Urothelium cell line (cell line): ENCODE measurements at regions not wholly inside any gene's neighbourhood (a gene's known extent, or its start where the extent isn't known, plus 50 kb on each side); places are given as distances from the start of the nearest gene placed in this dataset.

ENCODE experiments used
- DNase-seq: peaks from one replicate; pipeline ENCODE4 v3.0.0; 2011; ENCODE audit warnings: low spot score, mixed read lengths
- FAIRE-seq: peaks from 2 replicates; lab custom pipeline; 2011; peaks lifted over from hg19 to GRCh38; lab: Jason Lieb, UNC

DNA sequence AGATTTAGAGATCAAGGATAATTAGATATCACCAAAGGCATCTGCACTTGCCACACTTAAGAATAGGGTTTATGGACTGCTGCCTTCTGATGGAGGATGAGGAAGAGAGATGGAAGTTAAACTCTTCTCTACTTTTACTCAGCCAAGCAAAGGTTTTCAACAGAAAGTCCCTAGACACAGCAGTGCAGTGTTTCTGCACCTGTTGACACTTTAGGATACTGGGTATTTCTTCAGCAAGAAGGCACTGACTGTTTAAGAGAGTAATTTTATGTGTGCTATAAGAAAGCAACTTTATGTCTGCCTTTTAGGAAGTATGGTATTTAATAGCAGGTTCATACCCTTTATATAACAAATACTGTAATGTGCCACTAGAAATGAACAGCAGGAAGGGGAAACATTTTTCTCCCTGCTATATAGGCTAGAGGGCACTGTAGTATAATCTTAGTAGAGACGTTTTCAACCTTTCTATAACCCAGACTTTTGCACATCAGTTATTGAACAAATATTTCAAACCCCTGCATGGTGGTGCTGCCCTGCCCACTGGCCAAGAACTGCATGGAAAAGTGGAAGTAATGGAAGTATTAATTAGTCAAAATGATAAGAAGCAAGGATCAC, 225.0 kb upstream of the GRIP1 start:
- no peak for FAIRE-seq
- no peak for DNase-seq

DNA sequence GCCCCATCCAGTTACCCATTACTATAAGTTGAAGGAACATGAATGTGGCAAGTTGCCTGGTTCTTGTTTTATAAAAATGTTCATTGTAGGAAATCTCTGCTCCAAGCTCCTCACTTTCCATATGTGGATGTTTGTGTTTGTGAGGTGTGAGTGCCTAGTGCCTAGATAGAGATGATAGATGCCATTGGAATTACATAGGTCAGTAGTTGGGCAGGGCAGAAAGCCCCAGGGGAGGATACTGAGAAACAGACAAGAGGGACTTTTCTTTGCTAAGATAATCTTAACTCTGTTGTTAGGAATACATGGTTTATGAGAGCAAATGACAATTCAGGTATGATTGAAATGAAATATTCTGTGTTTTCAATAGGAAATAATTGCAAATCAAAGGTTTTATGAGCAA, 226.3 kb upstream of the GRIP1 start:
- FAIRE-seq (no peak), DNase-seq (no peak)

DNA sequence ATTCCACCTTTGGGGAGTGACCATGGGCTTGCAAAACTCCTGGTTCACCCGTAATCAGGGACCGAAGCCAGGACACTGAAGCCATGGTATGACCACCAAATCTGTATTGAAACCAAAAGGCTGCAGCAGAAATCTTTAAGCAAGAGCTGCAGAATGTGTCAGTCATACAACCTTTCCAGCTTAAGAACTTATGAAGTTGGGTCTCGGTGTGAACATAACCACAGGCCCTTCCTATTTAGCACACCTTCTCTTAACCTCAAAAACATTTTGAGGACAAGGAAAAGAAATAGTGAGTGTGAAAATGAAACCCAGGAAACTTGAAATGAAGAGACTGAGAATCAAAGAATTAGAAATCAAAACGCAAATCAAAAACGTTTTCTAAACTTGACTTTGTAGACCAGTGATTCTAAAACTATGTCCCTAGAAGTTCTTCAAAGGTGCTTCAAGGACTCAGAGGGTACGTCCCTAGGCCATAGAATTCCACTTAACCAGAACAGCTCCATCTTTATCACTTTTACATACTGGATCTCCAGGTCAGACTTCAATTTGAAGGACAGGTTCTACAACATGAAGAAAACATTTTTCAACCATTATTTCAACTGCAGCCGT, 231.6 kb upstream of the GRIP1 start:
- no peak for DNase-seq
- FAIRE-seq = no peak

DNA sequence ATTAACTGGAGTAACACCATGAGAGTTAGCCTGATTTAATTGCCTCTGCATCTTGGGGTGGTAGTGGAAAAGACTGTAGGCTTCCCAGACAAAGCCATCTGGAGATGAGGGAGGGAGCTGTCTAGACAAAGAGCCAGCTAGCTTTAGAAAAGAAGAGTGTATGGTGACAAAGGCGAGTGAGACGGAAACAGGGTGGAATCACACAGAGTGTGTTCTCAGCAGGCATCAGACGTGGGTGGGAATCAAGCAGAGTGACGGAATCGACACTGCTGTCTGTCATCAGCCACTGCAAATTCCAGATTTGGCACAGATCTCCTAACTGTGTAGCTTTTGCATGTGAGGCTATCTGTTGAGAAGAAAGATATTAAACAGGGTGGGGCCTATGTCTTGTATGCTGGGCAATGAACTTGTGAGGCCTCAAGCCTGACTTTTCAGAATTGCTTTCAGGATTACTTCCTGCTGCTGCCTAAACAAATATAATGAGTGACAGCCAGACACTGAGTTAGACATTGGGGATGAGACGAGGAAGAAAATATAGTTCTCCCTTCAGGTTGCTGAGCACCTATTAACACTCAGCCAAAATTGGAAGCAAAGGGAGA, 236.5 kb upstream of the GRIP1 start:
- DNase-seq = no peak

DNA sequence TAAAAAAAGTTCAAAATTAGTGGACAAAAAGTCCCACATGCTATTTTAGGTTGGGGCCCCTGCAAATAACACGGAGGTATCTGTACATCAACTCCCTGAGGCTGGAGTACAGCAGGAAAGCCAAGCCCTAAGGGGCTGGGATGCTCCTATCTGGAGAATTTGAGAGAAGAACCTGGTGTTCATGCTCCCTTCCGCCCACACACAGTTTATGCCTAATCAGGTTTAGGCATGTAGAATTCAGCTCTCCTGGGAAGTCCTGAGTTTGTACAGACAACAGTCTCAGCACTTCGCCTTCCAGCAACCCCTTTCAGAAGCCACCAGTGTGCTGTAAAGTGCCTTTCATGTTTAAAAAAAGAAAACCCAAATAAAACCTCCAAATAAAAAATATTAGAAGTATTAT, 237.3 kb upstream of the GRIP1 start:
- no peak for FAIRE-seq
- no peak for DNase-seq

More for the DNA sequence above, 236.5 kb upstream of the GRIP1 start:
- FAIRE-seq = no peak

DNA sequence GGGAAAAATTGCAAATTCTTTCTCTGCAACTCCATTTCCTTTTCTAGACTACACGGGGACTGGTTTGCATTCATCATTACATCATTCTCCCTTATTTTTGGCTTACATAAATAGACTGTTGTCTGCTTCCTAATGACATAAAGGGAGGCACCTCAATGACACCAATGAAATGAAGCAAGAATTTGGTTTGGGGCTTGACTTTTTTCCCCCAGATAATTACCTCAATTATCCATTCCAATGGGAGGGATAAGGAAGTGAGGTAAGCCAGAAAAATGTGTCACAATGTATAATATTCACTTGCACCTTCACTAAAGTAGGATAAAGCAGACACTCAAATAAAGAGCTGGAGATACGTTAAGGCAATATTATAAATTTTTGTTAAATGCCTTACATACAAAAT, 240.6 kb upstream of the GRIP1 start:
- no peak for FAIRE-seq

DNA sequence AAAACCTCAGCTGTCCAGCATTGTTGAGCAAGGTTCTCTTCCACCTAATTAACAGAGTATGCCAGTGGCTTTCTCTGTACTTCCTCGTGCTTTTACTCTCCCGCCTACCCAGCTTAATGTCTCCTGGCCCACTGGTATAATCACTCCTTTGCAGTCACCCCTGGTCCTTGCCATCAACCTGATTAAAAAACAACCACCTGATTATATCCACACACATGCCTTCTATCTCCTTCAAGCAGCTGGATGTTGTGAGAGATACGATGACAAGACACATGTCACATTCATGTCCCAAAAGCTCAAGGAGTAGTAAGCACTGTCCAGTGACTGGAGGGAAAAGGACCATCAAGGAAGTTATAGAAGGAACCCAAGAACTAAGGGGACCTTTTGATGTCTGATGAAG, 241.3 kb upstream of the GRIP1 start:
- DNase-seq = no peak
- no peak for FAIRE-seq

More for the DNA sequence above, 240.6 kb upstream of the GRIP1 start:
- no peak for DNase-seq

DNA sequence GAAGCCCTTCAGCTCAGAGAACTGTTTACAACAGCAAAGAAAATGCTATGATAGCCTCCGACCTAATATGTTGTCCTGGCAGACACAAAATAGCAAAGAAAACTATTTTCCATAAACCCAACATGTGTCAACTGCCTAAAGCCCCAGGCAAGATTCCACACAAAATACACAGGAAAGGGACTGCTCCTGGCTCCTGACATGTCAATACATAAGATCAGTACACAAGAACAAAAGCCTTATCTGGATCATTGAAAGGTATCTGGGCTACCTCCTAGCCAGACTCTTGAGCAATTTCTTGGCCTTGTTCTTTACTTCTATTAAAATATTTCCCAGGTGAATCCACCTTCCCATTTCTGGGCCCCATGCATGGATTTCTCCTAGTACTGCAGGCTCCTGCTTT, 242.3 kb upstream of the GRIP1 start:
- DNase-seq = no peak
- no peak for FAIRE-seq

DNA sequence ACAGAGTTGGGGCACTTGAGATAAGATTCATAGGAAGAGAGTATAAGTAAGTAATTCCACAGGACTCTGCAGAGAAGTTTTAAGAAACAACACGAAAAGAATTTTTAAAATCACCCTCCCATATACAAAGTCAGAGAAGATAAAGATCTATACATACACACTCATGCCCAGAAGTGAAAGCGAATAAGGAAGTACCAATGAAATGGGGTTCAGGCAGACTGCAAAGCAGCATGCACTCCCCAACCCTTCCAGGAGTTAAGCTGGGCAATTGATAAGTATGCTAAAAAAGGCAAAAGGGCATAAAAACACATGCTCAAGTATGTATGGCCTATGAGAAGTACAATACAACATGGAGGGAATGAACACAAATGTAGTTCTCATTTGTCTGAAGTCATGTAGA, 246.2 kb upstream of the GRIP1 start:
- DNase-seq (no peak), FAIRE-seq (no peak)

DNA sequence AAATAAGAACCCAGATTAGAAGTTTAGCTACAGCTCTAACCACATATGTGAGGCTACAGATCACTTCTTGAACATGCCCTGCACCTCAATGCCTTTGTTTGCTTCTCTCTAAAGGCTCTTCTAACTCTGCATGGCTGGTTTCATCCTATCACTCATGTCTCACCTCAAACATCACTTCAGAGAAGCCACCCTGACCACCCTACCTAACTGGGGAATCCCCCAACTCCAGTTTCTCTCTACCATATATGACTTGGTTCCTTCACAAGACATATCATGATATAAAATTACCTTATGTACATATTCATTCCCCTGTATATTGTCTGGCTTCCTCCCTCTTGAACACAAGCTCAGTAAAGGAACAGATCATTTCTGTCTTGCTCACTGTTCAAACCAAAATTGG, 250.2 kb upstream of the GRIP1 start:
- DNase-seq (no peak), FAIRE-seq (no peak)

DNA sequence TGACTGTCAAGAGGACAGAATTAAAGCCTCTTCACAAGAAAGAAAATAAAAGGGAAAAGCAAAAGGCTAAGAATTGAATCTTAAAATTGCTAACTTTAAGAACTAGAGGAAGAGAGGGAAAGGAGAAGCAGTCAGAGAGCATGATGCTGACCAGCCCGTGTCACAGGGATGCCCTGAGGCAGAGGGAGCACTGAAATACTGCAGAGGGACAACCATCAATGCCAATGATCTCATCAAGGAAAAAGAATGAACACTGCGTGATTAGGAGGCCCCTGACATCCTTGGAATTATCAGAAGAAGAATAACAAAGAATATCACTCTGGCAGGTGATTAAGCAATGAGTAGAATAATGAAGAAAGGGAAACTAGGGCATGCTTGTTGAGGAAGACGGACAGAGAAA, 252.2 kb upstream of the GRIP1 start:
- FAIRE-seq = no peak
- no peak for DNase-seq

DNA sequence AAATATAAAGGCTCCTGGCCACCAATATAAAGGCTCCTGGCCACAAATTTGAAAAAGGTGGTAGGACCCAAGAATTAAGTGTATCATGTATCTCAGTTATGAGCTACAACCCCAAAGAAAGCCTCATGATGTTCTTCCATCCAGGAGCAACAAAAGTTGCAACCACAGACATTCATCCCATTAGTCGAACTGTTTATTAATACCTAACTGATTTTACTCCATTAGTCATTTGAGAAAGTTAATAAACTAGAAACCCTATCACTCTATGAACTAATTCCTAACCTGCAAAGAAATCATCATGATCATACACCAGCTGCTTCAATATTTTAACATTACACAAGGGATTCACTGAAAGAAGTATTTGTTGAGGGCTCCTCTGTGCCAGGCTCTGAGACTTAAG, 253.2 kb upstream of the GRIP1 start:
- DNase-seq (no peak), FAIRE-seq (no peak)

DNA sequence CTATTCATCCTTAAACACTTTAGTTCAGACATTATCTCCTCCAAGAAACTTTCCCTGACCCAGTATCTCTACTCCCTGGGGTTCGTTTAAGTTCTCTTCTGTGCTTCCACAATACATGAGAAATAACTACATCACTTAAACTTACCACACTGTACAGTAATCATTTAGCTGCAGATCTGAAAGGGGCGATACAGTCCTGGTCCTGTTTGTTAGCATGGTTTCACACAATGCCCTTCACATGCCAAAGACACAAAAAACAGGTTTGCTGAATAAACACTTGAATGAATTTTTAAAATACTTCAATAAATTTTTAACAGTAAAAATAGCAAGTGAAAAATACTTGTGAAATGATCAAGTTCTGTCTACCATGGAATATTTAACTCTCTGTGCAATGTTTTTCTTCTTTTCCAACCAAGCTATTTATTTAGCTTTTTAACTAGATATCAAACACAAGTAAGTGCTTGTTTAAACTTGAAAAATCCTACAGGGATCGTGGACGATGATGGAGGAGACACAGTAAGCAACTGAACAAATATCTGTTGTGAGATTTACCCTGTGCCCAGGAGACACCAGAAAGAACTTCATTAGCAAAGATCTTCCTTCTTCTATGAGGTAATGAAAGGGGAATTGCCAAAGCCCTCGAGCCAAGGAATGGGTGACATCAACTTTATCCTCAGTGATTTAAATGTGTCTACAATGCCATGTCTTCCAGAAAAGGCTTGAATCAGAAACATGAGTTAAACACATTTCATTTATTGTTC, 255.6 kb upstream of the GRIP1 start:
- DNase-seq = no peak
- FAIRE-seq = no peak

DNA sequence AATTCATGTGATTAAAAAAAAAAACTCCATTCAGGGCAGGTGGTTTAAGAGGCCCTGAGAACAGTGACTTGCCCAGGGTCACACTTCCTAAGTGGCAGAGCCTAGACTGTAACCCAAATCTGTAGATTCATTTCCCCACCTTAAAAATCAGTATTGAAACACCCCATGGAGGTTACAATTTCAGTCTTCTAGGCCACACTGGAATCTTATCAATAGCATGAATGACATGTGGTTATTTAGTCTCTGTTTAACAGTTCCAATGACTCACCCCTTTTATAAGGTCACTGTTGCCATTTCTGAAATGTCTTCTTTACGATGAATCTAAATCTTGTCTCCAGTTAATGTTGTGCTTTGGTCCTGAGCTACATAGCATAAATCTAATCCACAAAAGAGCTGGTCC, 262.3 kb upstream of the GRIP1 start:
- FAIRE-seq (no peak), DNase-seq (no peak)

DNA sequence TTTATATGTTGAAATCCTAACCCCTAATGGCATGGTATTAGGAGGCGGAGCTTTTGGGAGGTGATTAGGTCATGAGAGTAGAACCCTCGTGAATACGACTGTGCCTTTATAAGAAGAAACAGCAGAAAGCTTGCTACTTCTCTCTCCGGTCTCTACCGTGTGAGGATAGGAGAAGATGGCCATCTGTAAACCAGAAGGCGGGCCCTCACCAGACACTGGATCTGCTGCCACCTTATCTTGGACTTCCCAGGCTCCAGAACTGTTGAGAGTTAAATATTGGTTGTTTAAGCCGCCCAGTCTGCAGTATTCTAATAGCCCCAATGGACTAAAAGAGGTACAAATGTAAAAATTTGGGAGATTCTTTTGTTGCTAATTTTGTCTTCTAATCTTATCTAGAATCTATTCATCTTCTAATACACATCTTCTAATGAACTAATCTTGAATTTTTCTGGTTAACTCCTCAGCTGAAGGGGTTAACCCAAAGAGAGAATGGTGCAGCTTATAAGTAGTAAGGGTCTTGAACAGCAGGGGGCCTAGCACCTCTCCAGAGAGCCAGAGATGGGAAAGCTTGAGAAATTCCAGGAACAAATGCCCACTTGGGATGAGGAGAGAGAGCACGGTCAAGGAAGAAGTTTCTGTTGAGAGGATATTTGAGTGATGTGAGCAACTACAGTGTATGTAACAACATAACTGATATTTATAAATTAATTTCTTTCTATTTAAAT, 264.0 kb upstream of the GRIP1 start:
- no peak for FAIRE-seq
- DNase-seq = no peak

DNA sequence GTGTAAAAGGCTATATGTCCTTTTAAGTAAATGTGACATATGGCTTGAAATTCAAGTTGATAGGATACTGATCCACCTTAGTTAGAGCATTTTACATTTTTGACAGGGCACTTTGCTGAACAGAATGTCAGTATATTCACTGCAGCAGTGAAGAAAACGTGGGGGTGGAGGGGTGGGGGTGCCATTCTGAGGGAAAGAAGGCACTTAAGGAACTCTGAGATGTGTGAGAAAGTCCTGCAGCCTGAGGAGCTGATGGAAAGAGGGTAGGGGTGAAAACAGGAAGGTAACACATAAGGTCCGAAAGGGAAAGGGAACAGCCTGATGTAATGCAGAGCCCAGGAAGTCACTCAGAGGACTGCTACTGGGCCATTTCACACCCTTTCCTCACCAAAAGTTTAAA, 265.5 kb upstream of the GRIP1 start:
- FAIRE-seq = no peak
- no peak for DNase-seq

DNA sequence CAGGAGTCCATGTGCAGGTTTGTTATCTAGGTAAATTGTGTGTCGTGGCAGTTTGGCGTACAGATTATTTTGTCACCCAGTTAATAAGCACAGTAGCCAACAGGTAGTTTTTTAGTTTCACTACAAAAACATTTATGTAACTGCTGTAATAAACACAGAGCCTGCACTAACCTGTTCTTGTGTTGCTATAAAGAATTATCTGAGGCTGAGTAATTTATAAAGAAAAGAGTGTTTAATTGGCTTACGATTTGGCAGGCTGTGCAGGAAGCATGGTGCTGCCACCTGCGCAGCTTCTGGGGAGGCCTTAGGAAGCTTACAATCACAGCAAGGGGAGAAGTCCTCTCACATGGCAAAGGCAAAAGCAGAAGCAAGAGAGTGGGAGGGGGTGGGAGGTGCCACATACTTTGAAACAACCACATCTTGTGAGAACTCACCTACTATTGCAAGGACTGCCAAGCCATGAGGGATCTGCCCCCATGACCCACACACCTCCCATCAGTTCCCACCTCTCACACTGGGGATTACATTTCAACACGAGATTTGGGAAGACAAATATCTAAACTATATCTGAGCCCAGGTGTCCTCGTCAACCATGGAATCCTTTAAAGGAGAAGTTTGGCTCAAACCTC, 266.4 kb upstream of the GRIP1 start:
- DNase-seq = no peak
- FAIRE-seq = no peak

DNA sequence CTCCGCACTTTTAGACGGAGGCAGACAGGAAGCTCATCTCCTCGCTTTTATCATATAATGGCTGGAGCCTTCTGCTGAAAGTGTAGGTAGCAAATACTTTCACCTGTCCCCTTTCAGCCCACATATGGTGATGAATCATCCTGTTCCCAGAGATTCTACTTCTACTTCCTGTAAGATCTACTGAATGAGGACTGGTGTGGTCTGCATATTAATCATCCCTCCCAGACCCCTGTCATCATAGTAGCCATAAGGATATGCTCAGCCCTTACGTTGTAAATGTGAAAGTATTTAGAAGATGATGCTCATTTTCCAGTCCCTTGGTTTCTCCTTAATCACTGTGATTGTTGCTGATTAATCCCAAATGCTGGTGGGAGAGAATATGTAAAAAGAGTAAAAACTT, 268.2 kb upstream of the GRIP1 start:
- FAIRE-seq = no peak
- DNase-seq = no peak

DNA sequence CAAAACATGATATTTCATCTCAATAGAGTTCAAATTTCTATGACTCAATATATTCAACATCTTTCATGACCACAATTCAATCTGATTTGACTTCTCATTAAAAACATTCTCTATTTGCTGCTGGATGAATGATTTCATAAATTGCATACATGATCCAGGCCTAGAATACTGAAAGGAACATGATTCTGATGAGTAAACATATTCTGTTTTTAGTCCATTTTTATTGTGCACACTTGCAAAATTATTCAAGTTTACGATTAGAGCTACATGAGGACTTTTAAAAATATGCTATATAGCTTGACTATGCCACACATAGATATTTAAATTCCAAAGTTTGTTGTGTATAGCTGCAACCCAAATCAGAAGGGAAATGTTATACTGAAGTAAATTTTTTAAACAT, 273.8 kb upstream of the GRIP1 start:
- FAIRE-seq = no peak
- DNase-seq = no peak

DNA sequence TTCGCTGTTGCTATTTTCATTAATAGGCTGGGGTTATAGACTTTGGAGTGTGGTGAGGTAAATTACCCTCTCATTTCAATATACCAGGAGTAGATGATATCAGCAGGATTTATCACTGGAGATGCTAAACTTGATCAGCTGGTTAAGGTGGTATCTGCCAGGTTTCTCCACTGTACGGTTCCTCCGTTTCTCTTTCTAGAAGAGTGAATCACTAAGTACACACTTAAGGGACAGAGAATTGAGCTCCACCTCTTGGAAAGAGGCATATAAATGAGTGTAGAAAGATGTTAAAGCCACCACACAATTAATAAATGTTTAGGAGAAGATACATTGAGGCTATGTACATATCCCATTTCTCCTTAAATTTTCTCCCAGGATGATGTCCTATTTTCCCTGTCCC, 277.4 kb upstream of the GRIP1 start:
- no peak for FAIRE-seq

DNA sequence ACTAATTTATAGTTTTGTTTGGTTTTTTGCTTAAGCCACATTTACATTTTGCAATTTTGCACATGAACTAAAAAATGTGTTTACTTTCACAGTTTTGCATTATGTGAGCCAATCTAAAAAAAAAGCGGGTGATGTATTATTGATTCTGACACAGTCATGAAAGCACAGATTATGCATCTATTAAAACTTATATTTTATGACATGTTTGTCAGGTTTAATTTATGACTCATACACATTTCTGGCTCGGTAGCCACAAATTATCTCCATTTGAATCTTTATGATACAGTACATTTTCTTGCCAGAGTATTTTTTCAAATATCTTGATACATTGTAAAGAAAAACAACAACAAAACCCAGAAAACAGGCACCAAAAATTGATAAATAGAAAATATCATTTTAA, 280.4 kb upstream of the GRIP1 start:
- FAIRE-seq = no peak
- no peak for DNase-seq

More for the DNA sequence above, 277.4 kb upstream of the GRIP1 start:
- no peak for DNase-seq
